ENCODE measurements at regions not wholly inside any gene's neighbourhood (a gene's known extent, or its start where the extent isn't known, plus 50 kb on each side); places are given as distances from the start of the nearest gene placed in this dataset.

- no peak for TF ChIP-seq USF2 (IDR thresholded peaks at IDR 0.05; ENCODE audit: borderline replicate concordance, low read depth, low read length)
- TF ChIP-seq, protein P1, sequence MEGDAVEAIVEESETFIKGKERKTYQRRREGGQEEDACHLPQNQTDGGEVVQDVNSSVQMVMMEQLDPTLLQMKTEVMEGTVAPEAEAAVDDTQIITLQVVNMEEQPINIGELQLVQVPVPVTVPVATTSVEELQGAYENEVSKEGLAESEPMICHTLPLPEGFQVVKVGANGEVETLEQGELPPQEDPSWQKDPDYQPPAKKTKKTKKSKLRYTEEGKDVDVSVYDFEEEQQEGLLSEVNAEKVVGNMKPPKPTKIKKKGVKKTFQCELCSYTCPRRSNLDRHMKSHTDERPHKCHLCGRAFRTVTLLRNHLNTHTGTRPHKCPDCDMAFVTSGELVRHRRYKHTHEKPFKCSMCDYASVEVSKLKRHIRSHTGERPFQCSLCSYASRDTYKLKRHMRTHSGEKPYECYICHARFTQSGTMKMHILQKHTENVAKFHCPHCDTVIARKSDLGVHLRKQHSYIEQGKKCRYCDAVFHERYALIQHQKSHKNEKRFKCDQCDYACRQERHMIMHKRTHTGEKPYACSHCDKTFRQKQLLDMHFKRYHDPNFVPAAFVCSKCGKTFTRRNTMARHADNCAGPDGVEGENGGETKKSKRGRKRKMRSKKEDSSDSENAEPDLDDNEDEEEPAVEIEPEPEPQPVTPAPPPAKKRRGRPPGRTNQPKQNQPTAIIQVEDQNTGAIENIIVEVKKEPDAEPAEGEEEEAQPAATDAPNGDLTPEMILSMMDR (IDR thresholded peaks at IDR 0.05) = no peak
- TF ChIP-seq SIN3A (IDR thresholded peaks at IDR 0.05; ENCODE audit: borderline replicate concordance, low read depth, low read length) = no peak
- no peak for TF ChIP-seq EP300 (IDR thresholded peaks at IDR 0.05; ENCODE audit: borderline replicate concordance in 1 of 2, low read depth in 1 of 2, low read length in 1 of 2)
- no peak for TF ChIP-seq JUND (IDR thresholded peaks at IDR 0.05)
- no peak for TF ChIP-seq SMC3 (IDR thresholded peaks at IDR 0.05; ENCODE audit: low read depth, low read length)
- no peak for TF ChIP-seq FOXM1 (IDR thresholded peaks at IDR 0.05; ENCODE audit: low read depth)
- no peak for TF ChIP-seq MAX (IDR thresholded peaks at IDR 0.05; ENCODE audit: low read depth)
- no peak for TF ChIP-seq YY1 (IDR thresholded peaks at IDR 0.05; ENCODE audit: low read depth)
- TF ChIP-seq POLR2AphosphoS5 (IDR thresholded peaks at IDR 0.05; ENCODE audit: low read depth, low read length) = no peak
Observed at GRCh38 chr4:67055319-67055718, 490.0 kb downstream of the CENPC start.

Data from SK-N-SH (cell line).